ENCODE measurements at regions not wholly inside any gene's neighbourhood (a gene's known extent, or its start where the extent isn't known, plus 50 kb on each side); places are given as distances from the start of the nearest gene placed in this dataset.

- CTCF ChIA-PET, result interaction anchor here (1.0 to 1.3 kb wide), 2 partner anchors 11 to 36 kb away, joined by 3 to 4 read pairs; no protein-coding TSS in a partner anchor
- H3K4me3 ChIP-seq (ENCODE audit: low read depth, low read length), result no peak overlapping the region
- no peak for TF ChIP-seq ZBTB7A (tag by site-specific recombination; IDR thresholded peaks at IDR 0.05; ENCODE audit: low read depth)
- TF ChIP-seq ZNF707 (tag by site-specific recombination; IDR thresholded peaks at IDR 0.05), result no peak
- TF ChIP-seq ZBTB44 (tag by site-specific recombination; IDR thresholded peaks at IDR 0.05), result no peak
- no peak for TF ChIP-seq ZNF645 (tag by site-specific recombination; IDR thresholded peaks at IDR 0.05)
- no peak for TF ChIP-seq RBAK (tag by site-specific recombination; IDR thresholded peaks at IDR 0.05)
- TF ChIP-seq ZNF223 (tag by site-specific recombination; IDR thresholded peaks at IDR 0.05), result no peak
- TF ChIP-seq ZNF664 (tag by site-specific recombination; IDR thresholded peaks at IDR 0.05), result no peak
- no peak for TF ChIP-seq ZNF23 (tag by site-specific recombination; IDR thresholded peaks at IDR 0.05; ENCODE audit: borderline replicate concordance)
- TF ChIP-seq ZNF292 (tag by site-specific recombination; IDR thresholded peaks at IDR 0.05; ENCODE audit: borderline replicate concordance, low read depth), result no peak
- no peak for TF ChIP-seq ZNF416 (tag by site-specific recombination; IDR thresholded peaks at IDR 0.05)
- no peak for TF ChIP-seq SCRT2 (tag by site-specific recombination; IDR thresholded peaks at IDR 0.05)
- no peak for TF ChIP-seq ZNF174 (tag by site-specific recombination; IDR thresholded peaks at IDR 0.05)
- TF ChIP-seq ZNF558 (tag by site-specific recombination; IDR thresholded peaks at IDR 0.05), result no peak
- TF ChIP-seq ZBTB10 (tag by site-specific recombination; IDR thresholded peaks at IDR 0.05), result no peak
- no peak for TF ChIP-seq SP2 (tag by site-specific recombination; IDR thresholded peaks at IDR 0.05)
- no peak for TF ChIP-seq ZNF239 (tag by site-specific recombination; IDR thresholded peaks at IDR 0.05)
- no peak for TF ChIP-seq ZNF157 (tag by site-specific recombination; IDR thresholded peaks at IDR 0.05)
- no peak for TF ChIP-seq SCRT1 (tag by site-specific recombination; IDR thresholded peaks at IDR 0.05; ENCODE audit: borderline replicate concordance)
- no peaks in the 10 kb centered on the region for H3K36me3 ChIP-seq (ENCODE audit: control insufficient read depth in 2 of 2, insufficient read depth in 1 of 2, low read length in 2 of 2)
- no peaks in the 10 kb centered on the region for H3K9me3 ChIP-seq (ENCODE audit: control insufficient read depth, insufficient read depth, low read depth, low read length)
- POLR2A ChIA-PET, result no interaction called here
- no peaks in the 10 kb centered on the region for H3K4me1 ChIP-seq (ENCODE audit: control insufficient read depth, insufficient read depth, low read length)
- H3K27ac ChIP-seq (ENCODE audit: extremely low read depth, low read depth, low read length), result no peak overlapping the region
These were observed 59.5 kb downstream of the FZD1 start for GRCh38 chr7:91323626-91324158.

GRCh38 chr7:91324663-91325062 lies 60.4 kb downstream of the FZD1 start:
- Histone ChIP-seq H3K9me3 (ENCODE audit: control insufficient read depth, insufficient read depth, low read depth, low read length) (no peaks in the 10 kb centered on the region), H3K27ac (ENCODE audit: extremely low read depth, low read depth, low read length) (no peak overlapping the region), H3K4me3 (ENCODE audit: low read depth, low read length) (no peak overlapping the region), H3K4me1 (ENCODE audit: control insufficient read depth, insufficient read depth, low read length) (no peaks in the 10 kb centered on the region), H3K36me3 (ENCODE audit: control insufficient read depth in 2 of 2, insufficient read depth in 1 of 2, low read length in 2 of 2) (no peaks in the 10 kb centered on the region)
- ChIA-PET POLR2A (no interaction called here), CTCF (interaction anchor here (1.3 kb wide), 1 partner anchor 37 kb away, joined by 4 read pairs; no protein-coding TSS in a partner anchor)
- TF ChIP-seq ZNF394 (tag by site-specific recombination; IDR thresholded peaks at IDR 0.05; ENCODE audit: borderline replicate concordance) (no peak), ZNF513 (tag by site-specific recombination; IDR thresholded peaks at IDR 0.05) (no peak), HOXA7 (CRISPR knock-in tag; IDR thresholded peaks at IDR 0.05; ENCODE audit: borderline replicate concordance) (no peak), ZNF423 (tag by site-specific recombination; IDR thresholded peaks at IDR 0.05) (no peak), ZNF146 (tag by site-specific recombination; IDR thresholded peaks at IDR 0.05) (no peak), EGR2 (tag by site-specific recombination; IDR thresholded peaks at IDR 0.05; ENCODE audit: low read depth) (no peak), YY1 (tag by site-specific recombination; IDR thresholded peaks at IDR 0.05) (no peak), ZNF239 (tag by site-specific recombination; IDR thresholded peaks at IDR 0.05) (no peak), ZNF704 (tag by site-specific recombination; IDR thresholded peaks at IDR 0.05) (no peak), ZFP37 (tag by site-specific recombination; IDR thresholded peaks at IDR 0.05) (no peak), REPIN1 (tag by site-specific recombination; IDR thresholded peaks at IDR 0.05; ENCODE audit: low read depth) (no peak), ZNF473 (tag by site-specific recombination; IDR thresholded peaks at IDR 0.05) (no peak), ZNF174 (tag by site-specific recombination; IDR thresholded peaks at IDR 0.05) (no peak)
